GM12891 (cell line): ENCODE measurements at regions not wholly inside any gene's neighbourhood (a gene's known extent, or its start where the extent isn't known, plus 50 kb on each side); places are given as distances from the start of the nearest gene placed in this dataset.
"Not testable (repeated sequence)": the region's sequence is repeated elsewhere in the genome, so short reads cannot be mapped to it uniquely, and the experiment has no call there.

Experiments used
- DNase-seq: peaks from one replicate; pipeline ENCODE4 v3.0.0; 2011; ENCODE audit warnings: low spot score; ENCODE audit not compliant: insufficient read length
- FAIRE-seq: peaks from 2 replicates; lab custom pipeline; 2011; peaks lifted over from hg19 to GRCh38; lab: Jason Lieb, UNC
- PAX5 ChIP-seq: IDR thresholded peaks from 2 replicates; pipeline ENCODE4 v1.6.1; 2011; ENCODE audit warnings: low read length, moderate library complexity, mild to moderate bottlenecking; ENCODE audit not compliant: insufficient read depth, severe bottlenecking
- POLR2A ChIP-seq: IDR thresholded peaks from 2 replicates; pipeline ENCODE4 v1.6.1; 2011; ENCODE audit warnings: low read depth, low read length, control low read depth
- POLR2AphosphoS5 ChIP-seq: IDR thresholded peaks from 2 replicates; pipeline ENCODE4 v1.6.1; 2011; ENCODE audit warnings: low read depth, low read length, control low read depth
- POU2F2 ChIP-seq: IDR thresholded peaks from 2 replicates; pipeline ENCODE4 v1.6.1; 2011; ENCODE audit warnings: low read depth, mild to moderate bottlenecking, control low read depth, low read length, moderate library complexity
- SPI1 ChIP-seq: IDR thresholded peaks from 2 replicates; pipeline ENCODE4 v1.6.1; 2011; ENCODE audit warnings: low read depth, low read length, control low read depth
- TAF1 ChIP-seq: IDR thresholded peaks from 2 replicates; pipeline ENCODE4 v1.6.1; 2011; ENCODE audit warnings: low read depth, low read length, control low read depth

- FAIRE-seq (no peak), DNase-seq (no peak)
- TF ChIP-seq TAF1 (no peak), PAX5 (no peak), POU2F2 (no peak), SPI1 (no peak), POLR2AphosphoS5 (no peak), POLR2A (no peak)
Measured at GRCh38 chr10:121365566-121365965, 232.7 kb downstream of the FGFR2 start.

- TF ChIP-seq POLR2AphosphoS5 (no peak), SPI1 (no peak), TAF1 (no peak), POLR2A (no peak), PAX5 (no peak), POU2F2 (no peak)
- FAIRE-seq (no peak), DNase-seq (no peak)
Measured at GRCh38 chr10:121368347-121369025, 229.8 kb downstream of the FGFR2 start.

DNA sequence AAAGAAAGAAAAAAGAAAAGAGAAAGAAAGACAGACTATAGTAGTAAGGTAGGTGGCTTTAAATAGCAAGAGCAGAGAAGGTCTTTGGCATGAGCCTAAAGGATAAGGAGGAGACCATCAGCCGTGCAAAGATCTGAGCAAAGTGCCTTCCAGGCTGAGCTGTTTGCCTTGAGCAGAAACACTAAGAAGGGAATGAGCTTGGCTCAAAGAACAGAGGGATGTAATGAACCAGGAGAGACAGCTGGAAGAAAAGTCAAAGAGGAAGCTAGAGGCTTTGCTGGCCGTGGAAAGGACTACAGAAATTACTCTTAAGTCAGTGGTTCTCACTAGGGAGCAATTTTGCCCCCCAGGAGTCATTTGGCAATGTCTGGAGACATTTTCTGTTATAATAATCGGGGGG is 228.6 kb downstream of the FGFR2 start:
- DNase-seq (no peak), FAIRE-seq (no peak)
- TF ChIP-seq PAX5 (no peak), TAF1 (no peak), POLR2A (no peak), POU2F2 (no peak), POLR2AphosphoS5 (no peak), SPI1 (no peak)

DNA sequence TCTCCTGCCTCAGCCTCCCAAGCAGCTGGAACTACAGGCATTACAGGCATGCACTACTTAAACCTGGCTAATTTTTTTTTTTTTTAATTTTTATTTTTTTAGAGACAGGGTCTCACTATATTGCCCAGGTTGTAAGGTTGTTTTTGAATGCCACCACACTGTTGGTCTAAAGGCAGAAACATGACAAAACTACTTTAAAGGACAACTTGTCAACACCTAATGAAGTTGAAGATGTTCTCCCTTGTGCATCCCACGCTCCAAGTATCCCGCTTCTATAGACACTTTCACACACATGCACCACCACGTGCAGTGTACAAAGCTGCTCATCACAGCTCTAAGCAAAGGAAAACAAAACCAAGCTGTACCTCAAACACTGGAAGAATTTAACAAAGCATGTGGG is 226.4 kb downstream of the FGFR2 start:
- DNase-seq = no peak
- FAIRE-seq = no peak
- TF ChIP-seq PAX5 (no peak), POU2F2 (no peak), POLR2A (no peak), TAF1 (no peak), SPI1 (no peak), POLR2AphosphoS5 (no peak)

DNA sequence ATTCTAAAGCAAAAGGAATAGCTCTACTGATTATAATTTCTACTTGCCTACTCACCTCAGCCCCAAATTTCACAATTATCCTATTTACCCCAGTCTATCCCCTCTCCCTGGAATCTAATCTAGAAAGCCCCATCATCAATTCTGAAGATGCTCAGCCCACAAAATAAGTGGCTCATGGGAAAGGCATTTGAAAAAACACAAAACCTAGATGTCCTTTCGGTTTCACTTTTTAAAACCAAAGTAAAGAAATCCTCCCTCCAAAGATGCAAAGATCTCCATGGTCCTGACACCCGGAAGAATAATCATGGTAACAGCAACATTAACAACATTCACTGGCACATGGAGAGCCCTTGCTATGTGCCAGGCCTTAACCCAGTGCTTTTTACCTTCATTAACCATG is 224.8 kb downstream of the FGFR2 start:
- FAIRE-seq (no peak), DNase-seq (no peak)
- TF ChIP-seq PAX5 = no peak
- no peak for TF ChIP-seq POLR2AphosphoS5
- no peak for TF ChIP-seq POLR2A
- TF ChIP-seq TAF1 = no peak
- TF ChIP-seq SPI1 = no peak
- TF ChIP-seq POU2F2 = no peak

GRCh38 chr10:121374121-121374520 is 224.1 kb downstream of the FGFR2 start:
- TF ChIP-seq POU2F2 = no peak
- TF ChIP-seq POLR2A = no peak
- TF ChIP-seq TAF1 = no peak
- TF ChIP-seq PAX5 = no peak
- no peak for TF ChIP-seq POLR2AphosphoS5
- no peak for TF ChIP-seq SPI1
- FAIRE-seq (no peak), DNase-seq (no peak)

GRCh38 chr10:121375172-121375571 is 223.1 kb downstream of the FGFR2 start:
- DNase-seq = no peak
- no peak for TF ChIP-seq POU2F2
- no peak for TF ChIP-seq SPI1
- no peak for TF ChIP-seq POLR2AphosphoS5
- TF ChIP-seq TAF1 = no peak
- TF ChIP-seq POLR2A = no peak
- TF ChIP-seq PAX5 = no peak
- no peak for FAIRE-seq

DNA sequence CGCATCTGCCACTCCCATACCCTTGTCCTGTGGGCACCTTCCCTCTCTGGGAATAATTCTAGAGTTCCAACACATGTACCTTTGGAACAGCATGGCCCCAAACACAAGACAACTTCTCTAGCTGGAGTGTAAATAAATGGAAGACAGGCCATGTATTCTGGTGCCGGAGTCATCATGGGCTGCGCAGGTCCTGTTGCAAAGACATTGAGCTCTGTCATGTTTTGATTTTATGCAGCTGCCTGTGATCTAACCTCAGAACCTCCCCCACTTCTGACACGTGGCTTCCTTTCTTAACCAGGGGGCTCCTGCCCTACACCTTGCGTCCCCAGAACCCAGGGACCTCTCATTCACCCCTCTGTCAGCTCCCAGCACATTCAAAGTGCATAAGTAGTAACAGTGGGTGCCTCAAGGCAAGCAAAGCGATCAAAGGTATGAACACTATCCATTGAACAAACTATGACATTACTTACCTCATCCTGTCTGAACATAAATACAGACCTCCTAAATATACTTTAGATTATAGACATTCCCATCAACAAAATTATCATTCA is 219.9 kb downstream of the FGFR2 start:
- DNase-seq (no peak), FAIRE-seq (no peak)
- TF ChIP-seq PAX5 = no peak
- TF ChIP-seq POLR2A = no peak
- TF ChIP-seq SPI1 = no peak
- TF ChIP-seq POLR2AphosphoS5 = no peak

GRCh38 chr10:121379013-121379412 is 219.2 kb downstream of the FGFR2 start:
- DNase-seq = no peak
- no peak for FAIRE-seq
- TF ChIP-seq SPI1 (no peak), POU2F2 (no peak), TAF1 (no peak), POLR2AphosphoS5 (no peak), PAX5 (no peak), POLR2A (no peak)

- TF ChIP-seq PAX5 (no peak), TAF1 (no peak), POLR2A (no peak), SPI1 (no peak), POLR2AphosphoS5 (no peak), POU2F2 (no peak)
- no peak for DNase-seq
- no peak for FAIRE-seq
Measured at GRCh38 chr10:121380211-121380610, 218.0 kb downstream of the FGFR2 start.

- not testable (repeated sequence) for DNase-seq, FAIRE-seq
Measured at GRCh38 chr10:121382029-121382520, 216.2 kb downstream of the FGFR2 start.
